ENCODE measurements at regions not wholly inside any gene's neighbourhood (a gene's known extent, or its start where the extent isn't known, plus 50 kb on each side); places are given as distances from the start of the nearest gene placed in this dataset.

DNA sequence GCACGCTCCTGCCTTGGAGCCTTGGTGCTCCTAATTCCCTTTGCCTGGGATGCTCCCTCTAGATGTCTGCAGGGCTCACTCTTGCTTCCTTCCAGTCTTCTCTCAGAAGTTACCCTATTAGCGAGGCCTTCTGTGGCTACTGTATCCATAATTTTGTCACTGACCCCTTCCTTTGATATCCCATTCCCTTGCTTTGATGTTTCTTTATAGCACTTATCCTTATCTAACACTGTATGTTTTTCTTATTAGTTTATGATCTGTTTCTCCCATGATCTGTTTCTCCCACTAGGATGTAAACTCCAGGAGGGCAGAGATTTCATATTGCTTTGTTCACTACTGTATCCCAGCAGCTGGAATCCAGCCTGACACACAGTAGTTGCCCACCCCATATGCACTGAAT is 263.4 kb downstream of the FOXD2 start:
- no peak for DNase-seq
- WGBS, 2 donors, result 38 to 73% methylated on average over 2 of the region's 2 CpGs
- Histone ChIP-seq H3K27me3 (no peaks in the 10 kb centered on the region), H3K9me3 (no peaks in the 10 kb centered on the region), H3K4me1 (peaks cover 0 to 6% (median 2%) of the 10 kb centered on the region in 4 donors), H3K36me3 (no peaks in the 10 kb centered on the region), H3K27ac (no peak overlapping the region), H3K4me3 (no peak overlapping the region)
- intact Hi-C loops (cut with DNase I), result no loop called here
- no peak for TF ChIP-seq EP300 (IDR thresholded peaks at IDR 0.05)

DNA sequence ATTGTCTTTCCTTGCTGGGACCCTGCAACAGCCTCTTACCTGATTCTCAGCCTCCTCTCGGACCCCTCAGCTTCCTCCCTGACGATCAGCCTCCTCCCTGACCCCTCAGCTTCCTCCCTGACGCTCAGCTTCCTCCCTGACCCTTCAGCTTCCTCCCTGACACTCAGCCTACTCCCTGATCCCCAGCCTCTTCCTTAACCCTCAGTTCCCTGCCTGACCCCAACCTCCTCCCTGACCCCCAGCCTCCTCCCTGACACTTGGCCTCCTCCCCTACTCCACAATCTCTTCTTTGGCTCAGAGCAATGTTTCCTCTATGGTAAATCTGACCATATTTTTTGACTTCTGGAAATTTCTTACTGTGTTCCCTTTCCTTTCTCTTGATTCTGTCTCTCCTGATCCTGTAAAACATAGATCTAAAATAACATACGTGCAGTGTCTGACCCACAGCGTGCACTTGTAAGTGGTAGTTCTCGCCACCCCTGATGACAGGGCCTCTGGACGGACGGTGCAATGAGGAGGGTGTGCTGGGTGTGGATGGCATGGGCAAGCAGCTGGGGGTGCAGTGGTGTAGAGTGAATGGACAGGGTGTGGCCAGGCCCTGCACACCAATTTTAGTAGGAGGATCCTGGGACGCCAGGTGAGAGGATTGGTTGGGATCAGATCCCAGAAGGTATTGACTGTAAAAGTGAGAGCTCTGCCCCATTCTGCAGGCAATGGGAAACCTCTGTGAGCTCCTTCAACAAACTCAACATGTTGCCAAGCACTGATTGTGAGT is 264.1 kb downstream of the FOXD2 start:
- Histone ChIP-seq H3K36me3 (no peaks in the 10 kb centered on the region), H3K9me3 (no peaks in the 10 kb centered on the region), H3K4me3 (no peak overlapping the region), H3K27me3 (peaks cover 0 to 4% (median 0%) of the 10 kb centered on the region in 3 donors), H3K4me1 (peaks cover 0 to 6% (median 2%) of the 10 kb centered on the region in 4 donors), H3K27ac (no peak overlapping the region)
- intact Hi-C loops (cut with DNase I), result no loop called here
- 18 to 62% methylated on average over 9 of the region's 9 CpGs for WGBS, 2 donors
- no peak for TF ChIP-seq EP300 (IDR thresholded peaks at IDR 0.05)
- TF ChIP-seq, protein P1, sequence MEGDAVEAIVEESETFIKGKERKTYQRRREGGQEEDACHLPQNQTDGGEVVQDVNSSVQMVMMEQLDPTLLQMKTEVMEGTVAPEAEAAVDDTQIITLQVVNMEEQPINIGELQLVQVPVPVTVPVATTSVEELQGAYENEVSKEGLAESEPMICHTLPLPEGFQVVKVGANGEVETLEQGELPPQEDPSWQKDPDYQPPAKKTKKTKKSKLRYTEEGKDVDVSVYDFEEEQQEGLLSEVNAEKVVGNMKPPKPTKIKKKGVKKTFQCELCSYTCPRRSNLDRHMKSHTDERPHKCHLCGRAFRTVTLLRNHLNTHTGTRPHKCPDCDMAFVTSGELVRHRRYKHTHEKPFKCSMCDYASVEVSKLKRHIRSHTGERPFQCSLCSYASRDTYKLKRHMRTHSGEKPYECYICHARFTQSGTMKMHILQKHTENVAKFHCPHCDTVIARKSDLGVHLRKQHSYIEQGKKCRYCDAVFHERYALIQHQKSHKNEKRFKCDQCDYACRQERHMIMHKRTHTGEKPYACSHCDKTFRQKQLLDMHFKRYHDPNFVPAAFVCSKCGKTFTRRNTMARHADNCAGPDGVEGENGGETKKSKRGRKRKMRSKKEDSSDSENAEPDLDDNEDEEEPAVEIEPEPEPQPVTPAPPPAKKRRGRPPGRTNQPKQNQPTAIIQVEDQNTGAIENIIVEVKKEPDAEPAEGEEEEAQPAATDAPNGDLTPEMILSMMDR (IDR thresholded peaks at IDR 0.05), result no peak
- DNase-seq, result no peak

DNA sequence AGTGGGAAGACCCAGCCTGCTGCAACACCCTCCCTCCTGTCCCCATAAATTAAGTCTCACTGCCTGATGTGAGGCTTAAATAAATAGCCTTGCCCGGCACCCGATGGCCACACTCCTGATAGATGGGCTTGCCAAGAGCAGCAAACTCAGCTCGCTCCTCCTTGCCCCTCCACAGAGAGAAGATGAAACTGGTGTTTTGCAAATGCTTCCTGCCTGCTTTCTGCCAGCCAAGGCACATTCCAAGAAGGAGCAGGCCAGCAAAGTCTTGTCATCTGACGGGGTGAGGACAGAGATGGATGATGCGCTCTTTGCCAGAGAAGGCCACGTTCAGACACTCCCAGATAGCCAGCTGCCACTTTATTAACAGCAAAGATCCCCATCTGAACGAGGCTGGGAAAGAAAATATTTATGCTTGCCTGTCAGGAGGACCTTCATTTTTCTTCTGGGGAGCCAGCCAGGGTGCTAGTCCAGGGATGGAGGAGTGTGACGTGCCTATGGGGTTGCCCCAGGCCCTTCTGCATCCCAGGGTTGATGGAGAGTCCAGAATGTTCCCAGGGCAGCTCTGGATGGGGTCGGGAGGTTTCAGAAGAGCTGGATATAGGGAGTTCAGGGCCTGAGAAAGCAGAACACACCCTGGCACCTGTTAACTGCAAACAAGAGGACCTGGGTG is 265.4 kb downstream of the FOXD2 start:
- no peak for DNase-seq

GRCh38 chr1:47703981-47704596 is 266.2 kb downstream of the FOXD2 start:
- Histone ChIP-seq H3K27ac (no peak overlapping the region), H3K4me3 (no peak overlapping the region), H3K4me1 (peaks cover 0 to 13% (median 10%) of the 10 kb centered on the region in 4 donors), H3K27me3 (peaks cover 6 to 26% (median 13%) of the 10 kb centered on the region in 3 donors), H3K36me3 (no peaks in the 10 kb centered on the region), H3K9me3 (no peaks in the 10 kb centered on the region)
- 80% methylated on average over 8 of the region's 8 CpGs for WGBS, 2 donors
- no peak for DNase-seq
- intact Hi-C loops (cut with DNase I), result no loop called here
- TF ChIP-seq POLR2A (IDR thresholded peaks at IDR 0.05) (no peak), POLR2AphosphoS5 (IDR thresholded peaks at IDR 0.05) (no peak), EP300 (IDR thresholded peaks at IDR 0.05) (no peak)
- TF ChIP-seq, protein P1 (IDR thresholded peaks at IDR 0.05), result no peak

More for the DNA sequence above, 265.4 kb downstream of the FOXD2 start:
- H3K27ac ChIP-seq, result no peak overlapping the region
- peaks cover 0 to 6% (median 2%) of the 10 kb centered on the region in 4 donors for H3K4me1 ChIP-seq
- no peak overlapping the region for H3K4me3 ChIP-seq
- TF ChIP-seq POLR2A (IDR thresholded peaks at IDR 0.05) (no peak), POLR2AphosphoS5 (IDR thresholded peaks at IDR 0.05) (no peak), EP300 (IDR thresholded peaks at IDR 0.05) (no peak)
- TF ChIP-seq, protein P1 (IDR thresholded peaks at IDR 0.05), result no peak
- H3K36me3 ChIP-seq, result no peaks in the 10 kb centered on the region
- 45 to 66% methylated on average over 9 of the region's 9 CpGs for WGBS, 2 donors
- H3K27me3 ChIP-seq, result peaks cover 0 to 18% (median 5%) of the 10 kb centered on the region in 3 donors
- H3K9me3 ChIP-seq, result no peaks in the 10 kb centered on the region
- intact Hi-C loops (cut with DNase I), result no loop called here

DNA sequence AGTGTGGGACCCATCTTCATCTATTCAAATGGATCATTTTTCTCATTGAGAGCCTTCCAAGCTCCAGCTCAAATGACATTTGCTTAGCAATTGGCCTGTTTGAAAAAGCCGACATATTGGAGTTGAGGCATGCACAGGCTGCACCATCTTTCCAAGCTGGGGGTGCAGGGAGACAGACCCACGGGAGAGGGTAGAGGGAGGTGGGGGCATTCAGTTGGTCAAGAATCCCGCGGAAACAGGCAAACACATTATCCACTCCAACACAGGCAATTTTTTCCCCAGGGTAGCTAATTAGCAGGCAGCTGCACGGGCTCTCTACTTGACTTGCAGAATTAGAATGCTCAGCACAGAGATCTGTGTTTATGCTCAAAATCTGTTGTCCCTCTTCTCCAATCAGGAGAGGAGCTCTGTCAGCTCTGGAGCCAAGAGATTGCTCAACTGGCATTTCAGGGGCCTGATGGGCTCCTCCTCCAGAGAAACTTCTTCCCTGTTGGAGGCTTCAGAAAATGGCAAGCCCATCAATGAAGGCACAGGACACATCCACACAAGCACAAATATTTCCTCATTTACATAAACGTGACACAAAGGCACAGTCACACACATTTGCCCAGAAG is 267.8 kb downstream of the FOXD2 start:
- TF ChIP-seq POLR2AphosphoS5 (IDR thresholded peaks at IDR 0.05) (no peak), POLR2A (IDR thresholded peaks at IDR 0.05) (no peak), EP300 (IDR thresholded peaks at IDR 0.05) (no peak)
- TF ChIP-seq, protein P1 (IDR thresholded peaks at IDR 0.05), result no peak
- Histone ChIP-seq H3K4me3 (no peak overlapping the region), H3K4me1 (peaks cover 0 to 28% (median 25%) of the 10 kb centered on the region in 4 donors), H3K27ac (no peak overlapping the region), H3K9me3 (no peaks in the 10 kb centered on the region), H3K27me3 (peaks cover 19 to 41% (median 27%) of the 10 kb centered on the region in 3 donors), H3K36me3 (no peaks in the 10 kb centered on the region)
- WGBS, 2 donors, result 78 to 82% methylated on average over 6 of the region's 6 CpGs
- intact Hi-C loops (cut with DNase I), result no loop called here
- DNase-seq, result peak; percentile 46

Data from sigmoid colon (tissue), 6 donors.